Progenitor cell of endocrine pancreas (in vitro differentiated cells): ENCODE measurements at regions not wholly inside any gene's neighbourhood (a gene's known extent, or its start where the extent isn't known, plus 50 kb on each side); places are given as distances from the start of the nearest gene placed in this dataset.

Source experiments
- DNase-seq: peaks from one replicate; pipeline ENCODE4 v3.0.0; 2021; ENCODE audit warnings: low spot score; ENCODE audit not compliant: unreplicated experiment
- H3K27ac Mint-ChIP-seq: 2 replicates; pipeline ENCODE4 v1.8.0; 2021; ENCODE audit warnings: mild to moderate bottlenecking, moderate library complexity, mixed read lengths
- H3K27me3 Mint-ChIP-seq: 2 replicates; pipeline ENCODE4 v1.8.0; 2021; ENCODE audit warnings: mixed read lengths
- H3K36me3 Mint-ChIP-seq: 2 replicates; pipeline ENCODE4 v1.8.0; 2022; ENCODE audit warnings: mixed read lengths; ENCODE audit not compliant: insufficient read depth
- H3K4me1 Mint-ChIP-seq: 2 replicates; pipeline ENCODE4 v1.8.0; 2021; ENCODE audit warnings: low read depth, mixed read lengths
- H3K4me3 Mint-ChIP-seq: 2 replicates; pipeline ENCODE4 v1.8.0; 2021; ENCODE audit warnings: low read depth, mild to moderate bottlenecking, moderate library complexity, mixed read lengths
- H3K9me3 Mint-ChIP-seq: 2 replicates; pipeline ENCODE4 v1.8.0; 2021; ENCODE audit warnings: low read depth, mixed read lengths
- CTCF ChIP-seq: fragments of 200-600 bp; sonication (generic); IDR thresholded peaks from one replicate; pipeline ENCODE4 v1.5.0; 2021; ENCODE audit warnings: antibody characterized with exemption, mild to moderate bottlenecking; ENCODE audit not compliant: unreplicated experiment

GRCh38 chr5:174376726-174377373 lies 331.3 kb downstream of the NSG2 start:
- Mint-ChIP-seq H3K4me1 (no peaks in the 10 kb centered on the region), H3K27me3 (peaks cover 35% of the 10 kb centered on the region), H3K4me3 (no peak overlapping the region), H3K27ac (no peak overlapping the region), H3K9me3 (peaks cover 4% of the 10 kb centered on the region), H3K36me3 (no peaks in the 10 kb centered on the region)
- no peak for TF ChIP-seq CTCF
- no peak for DNase-seq

- TF ChIP-seq CTCF = no peak
- no peak overlapping the region for H3K4me3 Mint-ChIP-seq
- DNase-seq = no peak
- H3K4me1 Mint-ChIP-seq = no peaks in the 10 kb centered on the region
- peaks cover 35% of the 10 kb centered on the region for H3K27me3 Mint-ChIP-seq
- peaks cover 4% of the 10 kb centered on the region for H3K9me3 Mint-ChIP-seq
- H3K36me3 Mint-ChIP-seq = no peaks in the 10 kb centered on the region
- H3K27ac Mint-ChIP-seq = no peak overlapping the region
Measured at GRCh38 chr5:174378121-174378874, 332.8 kb downstream of the NSG2 start.

GRCh38 chr5:174380311-174380710 lies 334.8 kb downstream of the NSG2 start:
- peaks cover 29% of the 10 kb centered on the region for H3K27me3 Mint-ChIP-seq
- H3K27ac Mint-ChIP-seq = no peak overlapping the region
- H3K4me3 Mint-ChIP-seq = no peak overlapping the region
- DNase-seq = no peak
- H3K4me1 Mint-ChIP-seq = no peaks in the 10 kb centered on the region
- TF ChIP-seq CTCF = no peak
- H3K9me3 Mint-ChIP-seq = peaks cover 4% of the 10 kb centered on the region
- no peaks in the 10 kb centered on the region for H3K36me3 Mint-ChIP-seq

GRCh38 chr5:174381241-174381640 lies 335.7 kb downstream of the NSG2 start:
- Mint-ChIP-seq H3K27ac (no peak overlapping the region), H3K9me3 (peaks cover 4% of the 10 kb centered on the region), H3K27me3 (peaks cover 21% of the 10 kb centered on the region), H3K4me1 (no peaks in the 10 kb centered on the region), H3K36me3 (no peaks in the 10 kb centered on the region), H3K4me3 (no peak overlapping the region)
- no peak for TF ChIP-seq CTCF
- no peak for DNase-seq

- Mint-ChIP-seq H3K4me3 (no peak overlapping the region), H3K4me1 (no peaks in the 10 kb centered on the region), H3K36me3 (no peaks in the 10 kb centered on the region), H3K27ac (no peak overlapping the region), H3K9me3 (peaks cover 2% of the 10 kb centered on the region), H3K27me3 (peaks cover 17% of the 10 kb centered on the region)
- no peak for DNase-seq
- TF ChIP-seq CTCF = no peak
Measured at GRCh38 chr5:174383210-174384167, 338.0 kb downstream of the NSG2 start.
